Gastrocnemius medialis (tissue), 4 donors: ENCODE measurements at regions not wholly inside any gene's neighbourhood (a gene's known extent, or its start where the extent isn't known, plus 50 kb on each side); places are given as distances from the start of the nearest gene placed in this dataset.

ENCODE experiments used
- ATAC-seq, 2 donors: fragments of 150-250 bp; one replicate each; pipeline ENCODE4 v1.9.1; 2016
- DNase-seq, 2 donors: peaks; one replicate each; pipeline ENCODE4 v3.0.0-alpha.2; 2019
- H3K27ac ChIP-seq, 4 donors: fragments of 200-600 bp; sonication (generic); 1 replicate in 1 of 4; 2 replicates in 3 of 4; pipeline ENCODE4 v1.5.1; 2016 to 2018; ENCODE audit warnings: mild to moderate bottlenecking in 2 of 4, moderate library complexity in 1 of 4
- H3K27me3 ChIP-seq, 3 donors: fragments of 200-600 bp; sonication (generic) in 2 of 3; 1 replicate in 1 of 3; 2 replicates in 2 of 3; pipeline versions ENCODE4 v1.5.1 to v1.6.0; 2016 to 2019; ENCODE audit warnings: mild to moderate bottlenecking in 1 of 3, moderate library complexity in 1 of 3
- H3K36me3 ChIP-seq, 2 donors: fragments of 200-600 bp; sonication (generic) in 1 of 2; one replicate each; pipeline ENCODE4 v1.5.1; 2017 to 2018
- H3K4me1 ChIP-seq, 2 donors: fragments of 200-600 bp; sonication (generic) in 1 of 2; one replicate each; pipeline ENCODE4 v1.5.1; 2016 to 2017; ENCODE audit warnings: mild to moderate bottlenecking in 2 of 2
- H3K4me3 ChIP-seq, 4 donors: fragments of 200-600 bp; sonication (generic) in 3 of 4; 1 replicate in 1 of 4; 2 replicates in 3 of 4; pipeline ENCODE4 v1.5.1; 2016 to 2019; ENCODE audit warnings: mild to moderate bottlenecking in 2 of 4
- H3K9me3 ChIP-seq, 3 donors: fragments of 200-600 bp; sonication (generic) in 2 of 3; 1 replicate in 1 of 3; 2 replicates in 2 of 3; pipeline ENCODE4 v1.5.1; 2016 to 2019
- POLR2A ChIP-seq, 2 donors: fragments of 450-650 bp; IDR thresholded peaks; one replicate each; pipeline ENCODE4 v1.6.1; 2017; ENCODE audit warnings: antibody characterized with exemption in 2 of 2, mild to moderate bottlenecking in 2 of 2, moderate library complexity in 2 of 2
- in situ Hi-C, 4 donors: fragments of 200-750 bp; cut with MboI; loops; one replicate each; pipeline versions ENCODE4 v1.15.0 to v1.8.0; 2017; ENCODE audit warnings: low sequenced_read_pairs in 4 of 4
- intact Hi-C: fragments of 100-400 bp; cut with DNase I; formaldehyde crosslinking; loops from one replicate; pipeline ENCODE4 v1.15.1; 2023; ENCODE audit warnings: low total_unique reads
- TF ChIP-seq, protein P1 (sequence below), 5 experiments: fragments of 450-650 bp in 3 of 5; fragments of 200-600 bp in 2 of 5; sonication (generic) in 2 of 5; IDR thresholded peaks in 4 of 5; conservative IDR thresholded peaks in 1 of 5; 1 replicate in 4 of 5; 2 replicates in 1 of 5; pipeline ENCODE4 v1.5.1; 2016 to 2019; ENCODE audit warnings: antibody characterized with exemption in 5 of 5, mild to moderate bottlenecking in 3 of 5, moderate library complexity in 3 of 5

GRCh38 chr18:10289951-10290637, 164.3 kb upstream of the APCDD1 start:
- Histone ChIP-seq H3K36me3 (no peaks in the 10 kb centered on the region), H3K4me1 (no peaks in the 10 kb centered on the region), H3K27me3 (no peaks in the 10 kb centered on the region), H3K4me3 (no peak overlapping the region), H3K9me3 (no peaks in the 10 kb centered on the region), H3K27ac (no peak overlapping the region)
- intact Hi-C loops (no loop called here), in situ Hi-C loops (no loop called here)
- TF ChIP-seq, protein P1, sequence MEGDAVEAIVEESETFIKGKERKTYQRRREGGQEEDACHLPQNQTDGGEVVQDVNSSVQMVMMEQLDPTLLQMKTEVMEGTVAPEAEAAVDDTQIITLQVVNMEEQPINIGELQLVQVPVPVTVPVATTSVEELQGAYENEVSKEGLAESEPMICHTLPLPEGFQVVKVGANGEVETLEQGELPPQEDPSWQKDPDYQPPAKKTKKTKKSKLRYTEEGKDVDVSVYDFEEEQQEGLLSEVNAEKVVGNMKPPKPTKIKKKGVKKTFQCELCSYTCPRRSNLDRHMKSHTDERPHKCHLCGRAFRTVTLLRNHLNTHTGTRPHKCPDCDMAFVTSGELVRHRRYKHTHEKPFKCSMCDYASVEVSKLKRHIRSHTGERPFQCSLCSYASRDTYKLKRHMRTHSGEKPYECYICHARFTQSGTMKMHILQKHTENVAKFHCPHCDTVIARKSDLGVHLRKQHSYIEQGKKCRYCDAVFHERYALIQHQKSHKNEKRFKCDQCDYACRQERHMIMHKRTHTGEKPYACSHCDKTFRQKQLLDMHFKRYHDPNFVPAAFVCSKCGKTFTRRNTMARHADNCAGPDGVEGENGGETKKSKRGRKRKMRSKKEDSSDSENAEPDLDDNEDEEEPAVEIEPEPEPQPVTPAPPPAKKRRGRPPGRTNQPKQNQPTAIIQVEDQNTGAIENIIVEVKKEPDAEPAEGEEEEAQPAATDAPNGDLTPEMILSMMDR (IDR thresholded peaks at IDR 0.05 in 4 of 5, conservative IDR thresholded peaks at IDR 0.05 in 1 of 5) = no peak
- TF ChIP-seq POLR2A (IDR thresholded peaks at IDR 0.05) = no peak
- ATAC-seq = no peak
- DNase-seq = no peak

DNA sequence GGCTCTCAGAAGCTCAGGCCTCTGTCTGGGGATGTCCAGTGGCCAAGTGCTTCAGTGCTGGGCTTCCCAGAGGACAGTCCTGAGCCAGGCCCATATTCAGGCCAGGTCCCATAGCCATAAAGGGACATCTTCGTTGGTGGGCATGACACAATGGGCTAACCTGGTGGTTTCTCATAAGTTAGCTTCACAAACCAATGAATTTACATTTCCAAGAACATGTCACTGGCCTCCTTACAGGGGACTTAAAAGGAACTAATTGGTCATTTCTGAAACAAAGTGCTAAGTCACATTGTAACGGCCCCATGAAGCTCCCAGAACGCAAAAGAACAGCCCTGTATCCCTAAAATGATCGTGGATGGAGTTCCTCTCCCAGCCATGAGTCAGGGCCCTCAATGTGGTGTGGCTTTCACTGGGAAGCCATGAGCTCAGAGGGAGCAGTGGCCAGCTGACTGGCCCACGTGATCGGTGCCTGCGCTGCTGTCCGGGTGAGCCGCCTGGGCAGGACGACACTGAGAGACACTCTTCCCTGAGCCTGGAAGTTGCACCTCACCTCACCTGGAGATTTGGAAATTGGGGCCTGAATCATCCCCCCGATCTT, 163.7 kb upstream of the APCDD1 start:
- Histone ChIP-seq H3K27me3 (no peaks in the 10 kb centered on the region), H3K9me3 (no peaks in the 10 kb centered on the region), H3K27ac (no peak overlapping the region), H3K36me3 (no peaks in the 10 kb centered on the region), H3K4me1 (no peaks in the 10 kb centered on the region), H3K4me3 (no peak overlapping the region)
- TF ChIP-seq POLR2A (IDR thresholded peaks at IDR 0.05) = no peak
- TF ChIP-seq, protein P1 (IDR thresholded peaks at IDR 0.05 in 4 of 5, conservative IDR thresholded peaks at IDR 0.05 in 1 of 5) = no peak
- in situ Hi-C loops = no loop called here
- ATAC-seq = no peak
- intact Hi-C loops = no loop called here
- no peak for DNase-seq

- no peaks in the 10 kb centered on the region for H3K9me3 ChIP-seq
- no peak overlapping the region for H3K27ac ChIP-seq
- in situ Hi-C loops = no loop called here
- H3K4me1 ChIP-seq = no peaks in the 10 kb centered on the region
- intact Hi-C loops = no loop called here
- TF ChIP-seq POLR2A (IDR thresholded peaks at IDR 0.05) = no peak
- TF ChIP-seq, protein P1 (IDR thresholded peaks at IDR 0.05 in 4 of 5, conservative IDR thresholded peaks at IDR 0.05 in 1 of 5) = no peak
- H3K36me3 ChIP-seq = no peaks in the 10 kb centered on the region
- no peak for DNase-seq
- H3K4me3 ChIP-seq = no peak overlapping the region
- no peak for ATAC-seq
- H3K27me3 ChIP-seq = no peaks in the 10 kb centered on the region
Observed at GRCh38 chr18:10291568-10291981, 162.9 kb upstream of the APCDD1 start.

- ATAC-seq (no peak), DNase-seq (no peak)
- Histone ChIP-seq H3K4me3 (no peak overlapping the region), H3K4me1 (no peaks in the 10 kb centered on the region), H3K36me3 (no peaks in the 10 kb centered on the region), H3K27ac (no peak overlapping the region), H3K9me3 (no peaks in the 10 kb centered on the region), H3K27me3 (no peaks in the 10 kb centered on the region)
- intact Hi-C loops = no loop called here
- TF ChIP-seq POLR2A (IDR thresholded peaks at IDR 0.05) = no peak
- TF ChIP-seq, protein P1 (IDR thresholded peaks at IDR 0.05 in 4 of 5, conservative IDR thresholded peaks at IDR 0.05 in 1 of 5) = no peak
- in situ Hi-C loops = no loop called here
Observed at GRCh38 chr18:10293966-10294365, 160.5 kb upstream of the APCDD1 start.
